ENCODE measurements at regions not wholly inside any gene's neighbourhood (a gene's known extent, or its start where the extent isn't known, plus 50 kb on each side); places are given as distances from the start of the nearest gene placed in this dataset.
A peak's percentile ranks its signal among the peaks of the same experiment; 100 is the strongest.
"Not testable (repeated sequence)": the region's sequence is repeated elsewhere in the genome, so short reads cannot be mapped to it uniquely, and the experiment has no call there.

GRCh38 chr14:26304056-26304455 is 293.8 kb downstream of the NOVA1 start:
- DNase-seq (ENCODE audit: low spot score): no peak

- DNase-seq (ENCODE audit: low spot score): no peak
Observed at GRCh38 chr14:26293909-26294308, 303.9 kb downstream of the NOVA1 start.

- DNase-seq (ENCODE audit: low spot score): no peak
Observed at GRCh38 chr14:26289891-26290486, 307.8 kb downstream of the NOVA1 start.

DNA sequence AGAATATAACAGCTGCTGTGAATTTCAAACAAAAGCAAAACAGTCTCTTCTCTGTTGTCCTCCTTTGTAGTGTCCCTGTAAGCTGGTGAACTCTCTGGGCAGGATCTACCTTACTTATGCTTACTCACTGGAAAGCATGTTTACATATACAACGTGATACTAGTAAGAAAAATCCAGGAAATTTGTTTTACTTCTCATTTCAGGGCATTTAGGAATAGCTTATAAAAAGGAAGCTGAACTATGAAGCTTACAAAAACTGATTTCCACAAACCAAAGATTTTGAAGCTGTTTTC is 311.0 kb downstream of the NOVA1 start:
- no peak for DNase-seq (ENCODE audit: low spot score)

GRCh38 chr14:26286081-26286912 is 311.5 kb downstream of the NOVA1 start:
- DNase-seq (ENCODE audit: low spot score): no peak

GRCh38 chr14:26282578-26282977 is 315.3 kb downstream of the NOVA1 start:
- no peak for DNase-seq (ENCODE audit: low spot score)

- DNase-seq (ENCODE audit: low spot score): not testable (repeated sequence)
Observed at GRCh38 chr14:26282011-26282410, 315.8 kb downstream of the NOVA1 start.

DNA sequence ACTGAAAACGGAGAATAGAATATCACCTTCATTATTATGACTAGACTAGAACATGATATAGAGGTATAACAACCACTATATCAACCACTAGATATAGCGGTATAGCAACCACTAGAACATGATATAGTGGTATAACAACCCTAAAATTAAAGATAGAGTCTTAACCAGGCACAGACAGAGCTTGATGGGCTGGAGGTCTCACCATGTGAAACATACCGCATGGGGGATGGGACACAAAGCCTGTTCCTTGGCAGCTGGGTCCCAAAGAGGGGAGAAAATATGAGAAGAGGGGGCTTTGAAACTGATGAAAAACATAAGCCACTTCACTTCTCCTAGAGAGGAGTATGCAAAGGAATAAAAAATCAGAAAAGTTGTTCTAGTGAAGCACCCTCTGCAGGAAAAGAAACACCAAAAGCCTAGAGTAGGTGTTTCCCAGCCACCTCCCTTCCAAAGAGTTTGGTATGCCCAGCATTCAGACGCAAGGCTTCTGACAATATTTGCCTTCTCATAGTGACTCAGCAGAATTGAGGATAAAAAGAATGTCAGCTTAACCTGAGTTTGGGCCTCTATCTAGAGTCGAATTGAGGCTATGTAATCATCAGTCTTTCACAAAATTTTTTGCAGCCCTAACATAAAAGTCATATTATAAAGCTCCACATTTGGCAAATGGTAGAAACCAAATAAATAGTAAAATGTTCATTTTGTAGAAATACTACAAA is 316.4 kb downstream of the NOVA1 start:
- peak; percentile 3 for DNase-seq (ENCODE audit: low spot score)

- DNase-seq (ENCODE audit: low spot score): no peak
Observed at GRCh38 chr14:26276757-26277156, 321.1 kb downstream of the NOVA1 start.

DNA sequence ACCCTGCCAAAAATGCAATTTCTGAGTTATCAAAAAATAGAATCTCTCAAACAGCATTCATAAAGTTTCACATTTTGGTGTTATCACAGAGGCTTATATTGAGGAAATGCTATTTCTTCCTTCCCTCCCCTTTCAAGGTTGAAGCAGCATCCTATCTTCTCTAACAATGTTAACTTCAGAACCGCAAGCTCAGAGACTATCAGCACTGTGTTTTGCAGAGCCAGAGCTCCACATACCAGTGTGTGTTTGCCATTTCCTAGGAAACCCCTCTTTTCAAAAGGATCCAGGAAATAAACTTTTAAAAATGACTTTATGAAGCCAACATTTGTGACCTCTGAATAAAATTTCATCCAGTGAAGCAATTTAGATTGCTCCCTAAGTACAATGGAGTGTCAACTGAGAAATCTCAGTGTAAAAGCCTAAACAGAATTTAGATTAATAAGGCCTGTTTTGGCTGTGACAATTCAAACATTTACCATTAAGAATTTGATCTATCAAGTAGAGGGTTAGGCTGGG is 332.6 kb downstream of the NOVA1 start:
- DNase-seq (ENCODE audit: low spot score): no peak

DNA sequence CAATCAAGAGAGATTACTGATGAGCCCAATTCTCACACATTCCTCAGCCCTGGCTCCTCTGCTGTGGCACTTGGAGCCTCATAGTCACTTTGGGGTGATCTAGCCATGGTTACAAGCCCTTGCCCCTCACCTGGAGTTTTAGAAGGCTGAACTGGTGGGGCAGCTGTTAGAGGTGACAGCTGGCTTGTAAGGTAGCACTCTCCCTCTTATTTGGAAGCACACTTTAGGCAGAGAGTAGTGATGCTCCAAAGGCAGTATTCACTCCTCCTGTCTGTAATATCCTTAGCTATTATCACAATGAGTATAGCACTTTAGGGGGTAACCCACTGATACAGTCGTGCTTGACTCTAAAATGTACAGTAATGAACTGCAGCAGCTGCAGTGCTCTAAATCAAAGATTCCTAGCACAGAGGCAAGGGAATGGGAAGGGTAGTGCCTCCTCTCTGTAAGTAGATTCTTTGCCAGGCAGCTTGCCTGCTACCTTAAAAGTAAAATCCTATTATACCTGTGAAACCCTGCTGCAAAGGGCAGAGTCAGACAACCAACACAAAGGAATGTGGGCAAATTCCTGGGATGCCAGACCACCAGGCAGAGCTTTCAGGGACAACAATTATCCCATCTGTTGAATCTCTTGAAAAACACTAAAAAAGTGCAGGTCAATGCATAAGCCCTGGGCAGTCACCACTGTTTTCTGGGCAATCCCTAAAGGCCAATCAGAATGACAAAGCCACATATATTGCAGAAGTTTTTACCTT is 336.3 kb downstream of the NOVA1 start:
- DNase-seq (ENCODE audit: low spot score): no peak

- DNase-seq (ENCODE audit: low spot score): peak; percentile 13
Observed at GRCh38 chr14:26255213-26255612, 342.6 kb downstream of the NOVA1 start.

DNA sequence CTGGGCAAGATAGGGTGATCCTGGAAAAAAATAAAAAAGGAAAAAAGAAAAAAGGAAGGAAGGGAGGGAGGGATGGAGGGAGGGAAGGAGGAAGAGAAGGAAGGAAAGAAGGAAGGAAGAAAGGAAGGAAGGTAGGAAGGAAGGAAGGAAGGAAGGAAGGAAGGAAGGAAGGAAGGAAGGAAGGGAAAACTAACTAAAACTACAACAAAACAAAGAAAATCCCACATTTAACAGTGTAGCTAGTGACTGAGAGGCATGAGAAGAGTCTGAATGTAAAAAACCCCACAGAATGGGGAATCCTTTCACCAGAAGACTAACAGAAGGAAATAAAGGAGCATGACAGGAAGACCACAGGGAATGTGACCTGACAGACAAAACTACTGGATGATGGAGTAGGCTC is 345.7 kb downstream of the NOVA1 start:
- DNase-seq (ENCODE audit: low spot score): no peak

- no peak for DNase-seq (ENCODE audit: low spot score)
Observed at GRCh38 chr14:26233118-26233517, 364.7 kb downstream of the NOVA1 start.

DNA sequence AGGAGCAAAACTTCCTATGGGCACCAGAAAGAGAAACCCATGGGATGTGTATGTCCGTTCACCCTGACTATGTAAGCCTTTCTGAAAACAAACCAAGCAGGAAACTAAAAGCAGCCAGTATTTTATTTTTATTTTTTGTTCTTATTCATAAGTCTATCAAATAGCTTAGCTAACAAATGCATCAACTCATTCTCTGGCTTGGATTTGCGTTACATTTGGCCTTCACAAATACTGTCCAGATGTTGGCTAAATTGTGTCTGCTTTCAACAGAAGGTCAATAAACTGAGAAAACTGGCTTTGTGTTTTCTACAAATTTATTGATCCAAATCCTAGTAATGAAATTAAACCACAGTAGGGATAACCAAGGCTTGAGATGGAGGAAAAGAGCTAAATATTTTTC is 379.0 kb downstream of the NOVA1 start:
- no peak for DNase-seq (ENCODE audit: low spot score)

GRCh38 chr14:26217778-26218177 is 380.1 kb downstream of the NOVA1 start:
- no peak for DNase-seq (ENCODE audit: low spot score)

- DNase-seq (ENCODE audit: low spot score): no peak
Observed at GRCh38 chr14:26216786-26217185, 381.0 kb downstream of the NOVA1 start.

- no peak for DNase-seq (ENCODE audit: low spot score)
Observed at GRCh38 chr14:26213846-26214575, 383.8 kb downstream of the NOVA1 start.

GRCh38 chr14:26209699-26210098 is 388.1 kb downstream of the NOVA1 start:
- no peak for DNase-seq (ENCODE audit: low spot score)

DNA sequence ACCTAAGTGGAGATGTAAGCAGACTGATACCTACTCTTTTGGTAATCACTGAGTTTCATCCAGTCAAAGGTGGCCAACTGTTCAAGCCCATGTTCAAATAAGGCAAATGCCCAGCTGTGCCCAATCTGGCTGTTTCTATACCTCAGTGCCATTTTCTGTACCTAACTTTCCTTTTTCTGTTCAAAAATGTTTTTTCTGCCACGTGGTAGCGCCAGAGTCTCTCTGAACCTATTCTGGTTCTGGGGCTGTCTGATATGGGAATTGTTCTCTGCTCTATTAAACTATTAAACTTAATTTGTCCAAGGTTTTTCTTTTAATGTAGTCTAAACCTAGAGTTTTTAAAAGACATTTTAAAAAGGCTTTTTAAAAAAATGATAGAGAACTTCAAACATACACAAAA is 391.2 kb downstream of the NOVA1 start:
- no peak for DNase-seq (ENCODE audit: low spot score)

DNA sequence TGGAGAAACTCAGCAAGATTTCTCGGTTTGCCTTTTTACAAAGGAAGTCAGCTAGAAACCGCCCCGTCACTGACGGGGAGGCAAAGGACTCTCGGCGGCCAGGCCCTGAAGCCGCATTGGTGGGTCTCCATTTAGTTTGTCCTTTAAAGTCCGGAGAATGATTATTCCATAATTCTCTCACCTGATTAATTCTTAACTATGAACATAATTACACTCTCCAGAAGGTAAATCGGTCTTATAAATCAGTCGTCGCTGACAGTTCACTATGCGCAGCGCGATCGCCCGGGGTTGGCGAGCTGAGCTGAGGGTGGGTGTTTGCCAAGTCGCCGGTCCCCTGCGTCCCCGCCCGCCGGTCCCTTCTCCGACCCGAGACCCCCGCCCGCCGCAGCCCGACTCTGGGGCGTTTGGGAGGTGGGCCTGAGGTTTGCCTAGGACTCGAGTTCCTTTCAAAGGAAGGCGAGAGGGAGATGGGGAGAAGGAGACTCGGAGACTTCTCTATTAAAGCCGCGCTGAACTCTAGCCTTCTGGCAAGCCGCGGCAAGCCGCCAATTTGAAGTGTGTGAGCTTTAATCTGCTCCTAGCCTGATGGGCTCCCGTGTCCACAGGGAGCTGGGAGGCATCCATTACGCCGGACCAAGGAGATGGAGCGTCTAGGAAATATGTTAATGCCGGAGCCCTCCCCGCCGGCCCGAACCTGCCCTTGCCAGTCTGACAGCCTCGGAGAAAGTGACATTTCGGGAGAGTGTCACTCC is 392.9 kb downstream of the NOVA1 start:
- DNase-seq (ENCODE audit: low spot score): no peak
